Medulla oblongata (tissue), 1 donor: ENCODE measurements at regions not wholly inside any gene's neighbourhood (a gene's known extent, or its start where the extent isn't known, plus 50 kb on each side); places are given as distances from the start of the nearest gene placed in this dataset.
A peak's percentile ranks its signal among the peaks of the same experiment; 100 is the strongest.

Experiments used
- DNase-seq: peaks from one replicate; pipeline ENCODE4 v3.0.0-alpha.2; 2015; ENCODE audit errors: extremely low spot score

- DNase-seq: no peak
Measured at GRCh38 chr15:73803806-73804205, 50.7 kb upstream of the INSYN1 start.

GRCh38 chr15:73805504-73806089 lies 52.4 kb upstream of the INSYN1 start:
- DNase-seq: no peak

GRCh38 chr15:73806698-73807483 lies 53.7 kb upstream of the INSYN1 start:
- no peak for DNase-seq

DNA sequence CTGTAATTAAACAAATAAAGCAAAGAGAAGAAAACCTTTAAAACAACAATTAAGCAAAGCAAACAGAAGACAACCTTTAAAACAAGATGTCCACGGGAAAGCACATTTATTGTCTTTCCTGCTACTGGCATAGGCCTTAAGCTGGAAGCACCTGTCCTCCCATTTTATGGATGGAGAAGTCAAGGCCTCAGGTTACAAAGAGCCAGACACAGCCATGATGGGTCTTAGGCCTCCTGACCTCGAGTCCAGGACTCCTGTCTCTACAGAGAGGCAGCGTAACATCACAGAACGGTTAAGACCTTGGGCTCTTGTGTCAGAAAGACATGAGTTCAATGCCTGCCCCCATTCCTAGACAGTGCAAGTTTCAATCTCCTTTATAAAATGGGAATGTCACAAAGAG lies 54.7 kb upstream of the INSYN1 start:
- no peak for DNase-seq

- peak; percentile 44 for DNase-seq
Measured at GRCh38 chr15:73809728-73810501, 56.8 kb upstream of the INSYN1 start.

GRCh38 chr15:73812806-73813465 lies 59.8 kb upstream of the INSYN1 start:
- DNase-seq: no peak

DNA sequence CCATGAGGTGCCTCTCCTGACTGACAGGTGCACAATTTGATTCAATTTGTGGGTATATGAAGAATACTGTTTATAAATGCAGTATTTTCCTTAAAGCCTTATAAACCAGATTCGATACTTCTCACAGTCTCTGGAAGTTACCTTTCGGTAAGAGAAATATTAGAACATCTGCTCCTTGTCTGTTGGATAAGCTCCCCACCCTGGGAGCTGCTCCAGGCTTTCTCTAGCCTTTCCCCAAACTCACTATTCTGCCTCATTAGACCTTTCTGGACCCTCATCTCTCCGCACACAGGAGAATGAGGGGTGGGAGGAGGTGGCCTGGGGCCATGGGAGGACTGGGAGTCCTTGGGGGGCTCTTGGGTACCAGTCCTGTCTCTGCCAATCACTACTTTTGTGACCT lies 59.8 kb upstream of the TBC1D21 start:
- no peak for DNase-seq

- no peak for DNase-seq
Measured at GRCh38 chr15:73818308-73818985, 54.9 kb upstream of the TBC1D21 start.

- no peak for DNase-seq
Measured at GRCh38 chr15:73821181-73821580, 52.2 kb upstream of the TBC1D21 start.

DNA sequence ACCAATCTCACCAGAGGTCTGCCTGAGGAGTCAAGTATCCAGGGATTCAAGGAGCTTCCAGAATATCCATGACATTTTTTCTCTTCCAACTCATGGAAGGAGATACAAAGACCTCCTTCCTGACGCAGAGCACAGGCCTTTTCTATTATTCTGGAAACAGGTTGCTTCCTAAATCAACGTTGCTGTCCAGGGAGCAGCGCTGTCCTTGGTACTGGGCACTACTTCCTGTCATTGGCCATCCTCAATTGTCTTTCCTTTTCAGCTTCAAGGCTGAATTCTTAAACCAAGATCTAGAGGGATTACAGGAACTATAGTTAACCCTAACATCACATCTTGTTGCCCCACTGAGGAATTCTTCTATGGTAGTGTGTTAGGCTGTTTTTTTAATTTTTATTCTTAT lies 50.4 kb upstream of the TBC1D21 start:
- DNase-seq: no peak
